GM21619 (cell line): ENCODE measurements at regions not wholly inside any gene's neighbourhood (a gene's known extent, or its start where the extent isn't known, plus 50 kb on each side); places are given as distances from the start of the nearest gene placed in this dataset.
"Not testable (repeated sequence)": the region's sequence is repeated elsewhere in the genome, so short reads cannot be mapped to it uniquely, and the experiment has no call there.

ENCODE experiments used
- ATAC-seq: cut with Tn5 transposase; IDR thresholded peaks from one replicate; pipeline ENCODE4 v1.9.1; 2021; ENCODE audit not compliant: unreplicated experiment

DNA sequence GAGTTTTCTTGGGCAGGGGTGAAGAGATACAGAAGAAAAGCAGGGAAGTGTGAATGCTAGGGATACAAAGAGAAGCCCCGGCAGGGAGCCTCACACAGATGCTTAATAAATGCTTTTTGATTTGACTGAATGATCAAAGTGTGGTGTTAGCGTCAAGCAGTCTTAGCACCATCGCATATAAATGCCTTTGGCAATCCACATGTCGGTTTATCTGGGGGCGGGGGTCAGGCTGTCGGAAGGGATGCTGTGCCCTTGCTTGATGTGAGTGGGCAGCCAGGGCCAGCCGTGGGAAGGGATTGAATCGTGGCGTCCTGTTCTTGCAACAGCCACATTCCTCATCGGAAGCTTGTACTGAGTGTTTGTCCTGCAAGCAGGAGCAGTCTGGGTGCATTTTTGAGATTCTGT is 173.1 kb downstream of the LACC1 start:
- no peak for ATAC-seq

DNA sequence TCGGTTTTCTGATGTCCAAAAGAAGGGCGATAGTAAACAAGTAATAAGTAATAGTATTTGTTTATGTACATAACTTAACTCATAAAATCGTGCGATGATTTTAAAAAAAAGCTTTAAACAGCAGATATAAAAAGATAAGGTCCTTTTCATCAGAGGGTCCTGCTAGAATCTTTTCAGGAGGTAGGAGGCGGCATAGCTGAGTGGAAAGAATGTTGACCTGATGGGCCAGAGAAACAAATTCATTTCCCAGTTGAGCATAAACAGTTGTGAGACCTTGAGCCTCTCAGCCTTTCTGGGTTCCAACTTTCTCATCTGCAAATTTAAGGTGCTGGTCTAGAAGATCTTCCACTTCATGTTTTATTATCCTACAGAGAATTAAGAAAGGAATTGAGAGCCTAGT is 173.5 kb downstream of the LACC1 start:
- no peak for ATAC-seq

DNA sequence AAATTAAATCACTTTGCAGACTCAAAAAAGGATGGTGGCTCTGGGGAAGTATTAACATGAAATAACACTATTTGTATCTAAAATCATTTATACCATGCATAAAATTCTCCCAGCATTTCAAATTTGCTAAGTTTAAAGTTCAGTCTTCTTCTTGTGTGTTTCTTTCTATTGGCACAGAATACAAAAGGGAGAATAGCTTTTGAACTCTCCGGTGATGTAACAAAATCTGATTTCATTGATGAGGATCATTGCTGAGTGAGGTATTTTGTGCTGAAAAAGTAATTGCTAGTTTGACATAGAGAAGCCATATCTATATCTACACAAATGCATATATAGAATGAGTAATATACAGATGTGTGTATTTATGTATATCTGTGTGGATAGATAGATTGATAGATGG is 174.8 kb downstream of the LACC1 start:
- no peak for ATAC-seq

DNA sequence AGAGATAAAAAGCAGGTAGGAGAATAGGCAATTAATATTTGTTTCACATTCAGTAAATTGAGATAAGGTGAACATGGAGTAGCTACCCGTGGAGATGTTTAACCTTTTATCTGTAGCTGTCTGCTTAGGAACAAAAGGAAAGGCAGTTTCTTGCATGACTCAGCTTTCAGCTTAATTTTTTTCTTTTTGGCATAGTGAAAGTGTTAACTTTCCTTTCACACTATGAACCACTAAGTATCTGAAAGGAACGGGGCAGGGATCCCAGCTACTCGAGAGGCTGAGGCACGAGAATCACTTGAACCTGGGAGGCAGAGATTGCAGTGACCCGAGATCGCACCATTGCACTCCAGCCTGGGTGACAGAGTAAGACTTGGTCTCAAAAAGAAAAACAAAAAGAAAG is 176.0 kb downstream of the LACC1 start:
- ATAC-seq, result not testable (repeated sequence)

DNA sequence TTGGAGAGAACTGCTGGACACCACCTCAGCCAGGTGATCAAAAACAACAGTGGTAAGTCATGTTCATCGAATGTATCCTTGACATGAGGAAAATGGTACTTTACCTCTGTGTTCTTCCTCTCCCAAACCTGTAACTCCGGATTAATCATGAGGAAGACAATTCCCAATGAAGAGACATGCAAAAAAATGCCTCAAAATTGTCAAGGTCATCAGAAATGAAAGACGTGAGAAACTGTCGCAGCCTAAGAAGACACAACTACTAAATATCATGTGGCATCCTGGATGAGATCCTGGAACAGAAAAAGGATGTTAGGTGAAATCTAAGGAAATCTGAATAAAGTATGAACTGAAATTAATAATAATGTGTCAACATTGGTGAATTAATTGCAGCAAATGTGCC is 178.4 kb downstream of the LACC1 start:
- ATAC-seq, result no peak

DNA sequence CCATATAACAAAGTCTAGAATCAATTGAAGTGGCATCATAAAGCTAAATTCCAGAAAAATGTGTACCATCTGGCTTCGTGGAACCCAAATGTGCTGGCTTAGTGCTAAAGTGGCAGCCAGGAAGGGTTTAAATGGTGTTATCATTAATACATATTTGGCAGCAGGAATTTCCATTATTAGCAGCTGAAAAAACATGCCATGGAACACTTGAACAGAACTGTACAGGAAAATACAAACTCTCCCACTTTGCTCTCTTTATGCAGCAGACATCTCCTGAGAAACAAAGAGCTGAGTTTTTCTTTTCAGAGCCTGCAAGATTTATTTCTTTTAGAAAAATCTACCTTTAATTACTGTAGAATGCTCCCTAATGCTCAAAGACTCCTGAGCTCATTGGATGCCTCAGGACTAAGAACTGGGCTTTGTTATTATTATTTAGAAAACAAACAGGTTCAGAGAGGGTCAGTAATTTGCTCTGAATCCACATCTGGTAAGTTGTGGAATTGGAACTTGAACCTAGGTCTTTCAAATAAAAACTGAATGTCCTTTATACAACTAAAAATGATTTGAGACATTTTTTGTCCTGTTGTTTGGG is 179.0 kb downstream of the LACC1 start:
- no peak for ATAC-seq

DNA sequence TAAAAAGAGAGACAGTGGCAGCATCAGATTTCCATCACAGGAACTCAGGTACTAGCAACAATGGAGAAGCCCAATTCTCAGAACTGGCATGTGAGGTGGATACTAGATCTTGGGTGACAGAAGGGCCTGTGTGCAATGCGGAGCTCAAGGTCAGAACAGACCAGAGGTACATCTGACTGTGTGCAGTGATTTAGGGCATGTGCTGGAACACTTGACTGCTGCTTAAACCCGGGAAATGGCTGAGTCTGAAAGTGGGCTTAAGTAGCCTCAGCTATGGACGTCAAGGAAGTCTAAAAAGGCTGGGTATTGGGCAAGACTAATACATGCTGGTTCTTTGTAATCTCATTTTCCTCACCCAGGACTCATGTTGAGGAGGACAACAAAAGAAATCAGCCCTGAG is 182.2 kb downstream of the LACC1 start:
- ATAC-seq, result no peak

DNA sequence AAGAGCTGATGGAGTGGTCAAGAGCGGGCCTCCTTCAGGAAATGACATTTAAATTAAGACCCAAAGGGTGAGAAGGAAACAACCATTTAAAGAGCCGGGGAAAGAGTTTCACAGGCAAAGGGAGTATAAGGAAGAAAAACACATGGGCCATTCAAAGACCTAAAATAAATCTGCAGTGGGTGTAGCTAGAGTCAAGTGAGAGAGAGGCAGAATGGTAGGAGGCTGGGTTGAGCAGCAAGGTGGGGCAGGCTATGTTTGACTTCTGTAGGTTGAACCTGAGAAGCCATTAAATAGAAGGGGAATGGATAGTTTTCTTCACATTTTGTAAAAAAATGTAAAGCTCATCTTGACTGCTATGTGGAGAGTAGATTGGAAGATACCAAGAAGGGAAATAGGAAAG is 183.8 kb downstream of the LACC1 start:
- ATAC-seq, result no peak

DNA sequence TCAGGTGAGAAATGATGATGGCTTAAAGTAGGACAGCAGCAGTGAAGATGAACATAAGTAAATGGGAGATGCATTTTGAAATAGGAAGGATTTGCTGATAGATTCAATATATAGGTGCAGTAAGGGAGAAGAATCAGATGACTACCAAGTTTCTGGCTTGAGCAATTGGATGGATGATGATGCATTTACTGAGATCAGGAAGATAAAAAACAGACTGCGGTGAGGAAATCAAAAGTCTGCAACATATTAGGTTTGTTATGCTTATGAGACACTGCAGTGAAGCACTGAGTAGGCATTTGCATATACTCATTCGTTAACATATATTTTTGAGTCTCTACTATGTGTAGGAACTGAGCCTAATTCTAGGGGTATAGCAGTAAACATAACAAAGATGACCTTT is 184.2 kb downstream of the LACC1 start:
- no peak for ATAC-seq

DNA sequence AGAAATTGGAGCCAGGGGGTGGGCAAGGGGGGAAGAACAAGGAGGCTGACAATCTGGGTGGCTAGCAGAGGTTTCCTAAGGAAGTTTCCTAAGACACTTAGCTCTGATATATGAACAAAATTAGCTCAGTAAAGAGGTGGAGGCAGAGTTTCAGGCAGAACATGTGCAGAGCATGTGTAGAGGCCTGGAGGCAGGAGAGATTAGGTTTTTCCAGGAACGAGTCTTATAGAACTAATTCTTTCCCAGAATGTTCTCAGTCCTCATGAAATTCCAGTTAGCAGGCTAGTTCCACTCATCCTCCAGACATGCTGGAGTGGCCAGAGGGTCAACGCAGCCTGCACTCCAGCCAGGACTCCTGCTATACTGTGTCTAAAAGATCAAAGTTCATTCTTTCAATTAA is 184.7 kb downstream of the LACC1 start:
- ATAC-seq, result no peak

DNA sequence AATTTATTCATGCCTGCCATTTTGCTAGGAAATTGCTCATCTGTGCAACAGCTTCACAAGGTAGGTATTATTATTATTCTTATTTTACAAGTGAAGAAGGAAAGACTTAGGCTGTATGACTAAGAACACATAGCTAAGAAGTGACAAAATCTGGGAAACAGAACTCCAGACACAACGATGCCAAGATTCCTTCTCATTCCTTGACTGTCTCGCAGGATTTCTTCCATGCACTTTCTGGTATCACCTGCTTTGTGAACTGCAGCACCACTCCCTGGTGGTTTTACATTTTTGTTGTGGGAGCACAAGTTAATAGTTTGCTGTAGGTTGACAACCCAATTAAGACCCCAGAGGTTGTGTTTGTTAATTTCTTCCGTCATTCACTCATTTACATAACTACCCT is 188.5 kb downstream of the LACC1 start:
- no peak for ATAC-seq

DNA sequence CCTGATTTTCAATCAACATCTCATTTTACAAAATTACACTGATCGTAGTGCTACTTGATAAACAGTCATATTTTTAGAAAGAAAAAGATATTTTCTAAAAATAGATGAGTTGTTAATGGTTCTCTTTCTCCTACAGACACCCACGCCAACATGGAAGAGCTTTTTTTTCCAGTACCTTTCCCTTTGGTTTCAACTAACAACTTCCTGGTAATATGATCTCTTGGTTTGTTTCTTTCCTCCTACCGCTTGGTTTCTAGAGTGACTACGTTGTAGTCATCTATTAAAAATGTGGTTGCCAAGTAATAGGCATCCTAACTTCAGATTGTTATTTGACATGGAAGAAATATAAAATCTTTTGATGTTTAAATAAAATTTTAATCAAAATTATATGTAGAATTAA is 189.0 kb downstream of the LACC1 start:
- no peak for ATAC-seq

DNA sequence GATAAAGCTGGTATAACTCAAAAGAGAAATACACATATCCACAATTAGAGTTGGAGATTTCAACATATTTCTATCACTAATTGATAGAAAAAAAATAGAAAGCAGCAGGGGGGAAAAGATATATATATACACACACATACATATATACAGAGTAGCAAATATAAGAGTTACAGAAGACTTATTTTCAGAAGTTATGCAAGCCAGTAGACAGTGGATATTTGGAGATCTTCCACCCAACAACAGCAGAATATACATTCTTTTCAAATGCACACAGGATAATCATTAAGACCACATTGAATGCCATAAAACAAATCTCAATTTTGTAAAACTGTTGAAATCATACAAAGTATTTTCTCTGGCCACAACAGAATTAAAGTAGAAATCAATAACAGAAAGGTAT is 192.8 kb downstream of the LACC1 start:
- no peak for ATAC-seq

DNA sequence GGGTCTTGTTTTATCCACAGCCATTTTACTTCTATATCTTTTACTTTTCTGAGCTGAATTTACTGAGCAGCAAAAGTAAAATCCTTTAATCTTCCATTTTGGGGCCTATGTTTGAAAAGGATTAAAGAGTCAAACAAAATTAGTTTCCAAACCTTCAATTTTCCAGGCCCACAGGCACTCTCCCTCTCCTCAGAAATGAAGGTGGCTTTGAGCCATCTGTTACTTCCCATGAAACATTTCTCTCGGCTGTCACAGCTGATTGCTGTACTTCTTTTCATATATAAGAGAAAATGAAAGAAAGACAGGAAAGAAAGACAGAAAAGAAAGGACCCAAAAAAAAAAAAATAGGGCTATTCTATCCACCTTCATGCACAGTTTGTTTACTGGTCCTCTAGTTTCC is 194.9 kb downstream of the LACC1 start:
- ATAC-seq, result no peak

DNA sequence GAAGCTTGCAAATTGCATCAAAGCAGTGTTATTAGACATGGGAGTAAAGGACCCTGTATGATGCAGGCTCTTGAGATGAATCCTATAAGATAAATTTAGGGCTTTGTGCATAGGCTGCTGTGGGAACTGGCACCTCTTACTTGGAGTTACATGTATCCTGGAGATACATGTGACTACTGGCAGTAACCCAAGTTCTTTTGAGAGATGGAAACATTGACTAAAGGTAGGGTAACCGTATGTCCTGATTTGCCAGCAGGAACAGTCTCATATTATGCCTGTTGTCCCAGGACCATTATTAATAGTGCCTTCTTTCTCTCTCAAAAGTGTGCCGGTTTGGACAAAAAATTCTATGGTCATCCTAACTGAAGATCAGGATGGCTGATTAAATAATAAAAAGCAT is 195.4 kb downstream of the LACC1 start:
- ATAC-seq, result no peak

DNA sequence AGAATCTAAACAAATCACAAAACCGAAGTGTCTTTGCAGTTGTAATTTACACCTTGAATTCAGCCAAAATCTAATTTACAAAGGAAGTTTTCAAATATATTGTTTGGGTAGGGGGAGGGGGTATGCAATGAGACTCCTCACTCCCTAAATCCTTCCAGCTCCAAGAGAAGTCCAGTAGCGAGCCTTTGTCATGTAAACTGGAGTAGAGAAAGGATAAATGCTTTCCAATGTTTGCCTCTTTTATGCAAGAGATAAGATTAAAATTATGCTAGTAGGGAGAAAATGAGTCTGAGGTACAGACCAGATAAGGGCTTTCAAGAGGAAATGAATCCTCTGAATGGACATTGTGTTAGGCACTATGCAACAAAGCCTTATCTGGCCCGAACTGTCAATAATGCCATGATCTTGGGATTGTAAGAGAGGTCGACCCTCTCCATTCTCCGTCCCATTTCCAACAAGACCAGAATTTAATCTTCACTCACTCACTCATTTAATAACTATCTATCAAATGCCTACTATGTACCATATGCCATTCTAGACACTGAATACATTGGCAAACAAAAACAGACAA is 199.2 kb downstream of the LACC1 start:
- ATAC-seq, result no peak

DNA sequence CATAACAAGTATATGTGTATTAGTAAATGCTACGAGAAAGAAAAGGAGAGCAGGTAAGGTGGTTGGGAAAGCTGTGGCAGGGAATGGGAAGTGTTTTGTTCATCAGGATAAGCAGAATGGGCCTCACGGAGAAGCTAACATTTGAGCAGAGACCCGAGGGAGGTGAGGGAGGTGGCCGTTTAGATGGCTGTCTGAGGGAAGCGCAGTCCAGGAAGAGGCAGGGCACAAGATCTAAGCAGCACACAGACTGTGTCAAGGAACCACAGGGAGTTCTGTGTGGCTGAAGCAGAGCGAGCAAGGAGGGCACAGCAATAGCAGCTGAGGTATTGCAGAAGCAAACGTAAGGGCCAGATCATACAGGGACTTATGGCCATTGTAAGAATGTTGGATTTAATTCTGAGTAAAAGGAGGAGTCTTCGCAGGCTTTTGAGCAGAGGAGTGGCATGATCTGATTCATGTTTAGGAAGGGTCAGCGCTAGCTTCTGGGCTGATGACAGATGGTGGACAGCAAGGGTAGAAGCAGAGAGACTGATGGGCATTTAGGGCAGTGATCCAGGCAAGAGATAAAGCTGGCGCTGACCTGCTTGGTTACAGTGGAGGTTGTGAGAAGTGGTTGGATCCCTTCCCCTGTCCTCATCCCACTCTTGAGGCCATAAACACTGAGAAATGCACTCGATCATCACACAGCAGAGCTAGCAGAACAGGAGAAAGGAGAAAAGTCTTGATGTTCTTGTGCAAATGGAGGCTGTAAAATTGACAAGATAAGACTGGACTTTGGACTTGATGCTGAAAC is 199.9 kb downstream of the LACC1 start:
- ATAC-seq, result no peak

DNA sequence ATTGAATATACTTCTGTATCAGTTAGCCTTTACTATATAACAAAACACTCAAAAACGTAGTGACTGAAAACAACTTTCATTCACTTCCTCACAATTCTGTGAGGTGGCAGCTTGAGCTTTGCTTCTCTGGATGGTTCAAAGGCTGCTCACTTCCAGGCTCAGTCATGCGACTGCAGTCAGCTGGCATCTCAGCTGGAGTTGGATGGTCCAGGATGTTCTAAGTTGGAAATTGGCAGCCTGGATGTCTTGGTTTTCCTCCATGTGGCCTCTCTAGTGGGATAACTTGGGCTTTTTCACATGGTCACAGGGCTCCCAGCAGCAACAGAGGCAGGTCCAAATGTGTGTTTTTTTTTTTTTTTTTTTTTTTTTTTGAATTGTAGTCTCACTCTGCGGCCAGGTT is 204.4 kb downstream of the LACC1 start:
- no peak for ATAC-seq

DNA sequence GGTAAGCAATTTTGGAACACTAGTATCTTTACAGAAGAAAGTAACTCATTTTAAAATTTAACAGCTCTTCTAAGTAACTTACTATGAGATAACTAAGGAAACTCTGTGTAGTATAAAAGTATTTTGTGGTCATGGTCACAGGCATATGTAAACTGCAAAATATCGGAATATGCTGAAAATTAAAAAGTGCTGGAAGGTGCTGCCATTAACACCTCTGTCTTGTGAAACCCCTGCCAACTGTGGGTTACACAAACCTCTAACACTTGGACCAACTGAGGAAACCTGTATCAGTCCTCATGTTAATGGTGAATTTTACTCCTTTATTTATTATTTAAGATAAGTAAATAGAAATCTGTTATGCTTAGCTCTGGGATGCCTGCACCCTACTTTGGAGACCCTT is 206.7 kb downstream of the LACC1 start:
- ATAC-seq, result no peak

DNA sequence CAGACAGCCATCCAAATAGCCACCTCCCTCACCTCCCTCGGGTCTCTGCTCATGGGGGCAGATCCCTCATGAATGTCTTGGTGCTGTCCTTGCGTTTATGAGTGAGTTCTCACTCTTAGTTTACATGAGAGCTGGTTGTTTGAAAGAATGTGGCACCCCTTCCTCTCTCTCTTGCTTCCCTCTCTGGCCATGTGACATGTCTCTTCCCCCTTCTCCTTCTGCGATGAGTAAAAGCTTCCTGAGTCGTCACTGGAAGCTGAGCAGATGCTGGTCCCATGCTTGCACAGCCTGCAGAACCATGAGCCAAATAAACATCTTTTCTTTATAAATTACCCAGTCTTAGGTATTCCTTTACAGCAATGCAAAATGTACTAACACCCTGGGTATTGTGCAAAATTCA is 208.7 kb downstream of the LACC1 start:
- no peak for ATAC-seq

DNA sequence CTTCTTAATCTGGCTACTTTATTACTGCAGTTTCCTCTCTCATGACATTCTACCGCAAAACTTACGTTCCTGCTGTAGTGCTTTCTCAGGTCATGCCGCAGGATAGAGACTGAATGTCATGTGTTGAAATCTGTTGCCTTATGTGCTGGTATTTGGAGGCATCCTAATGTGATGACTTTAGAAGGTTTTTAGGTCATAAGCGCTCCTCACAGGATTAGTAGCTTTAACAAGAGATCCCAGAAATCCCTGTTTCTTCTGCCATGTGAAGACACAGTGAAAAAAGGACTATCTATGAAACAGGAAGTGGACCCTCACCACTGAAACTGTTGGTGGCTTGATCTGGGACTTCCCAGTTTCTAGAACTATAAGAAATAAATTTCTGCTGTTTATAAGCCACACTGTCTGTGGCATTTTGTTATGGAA is 209.3 kb downstream of the LACC1 start:
- no peak for ATAC-seq

DNA sequence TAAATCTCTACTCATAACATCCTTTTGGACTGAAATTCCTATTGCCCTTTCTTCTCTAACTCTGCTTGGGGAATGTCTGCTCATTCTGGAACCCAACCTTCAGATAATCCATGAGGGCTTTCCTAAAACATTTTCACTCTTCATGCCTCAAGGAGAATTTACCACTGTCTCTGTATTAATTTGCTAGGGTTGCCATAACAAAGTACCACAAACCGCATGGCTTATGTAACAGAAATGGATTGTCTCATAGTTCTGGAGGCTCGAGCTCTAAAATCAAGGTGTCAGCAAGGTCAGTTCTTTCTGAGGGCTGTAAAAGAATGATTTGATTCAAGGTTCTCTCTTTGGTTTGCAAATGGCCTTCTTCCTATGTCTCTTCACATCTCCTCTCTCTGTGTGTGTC is 209.7 kb downstream of the LACC1 start:
- ATAC-seq, result no peak
